ENCODE measurements at regions not wholly inside any gene's neighbourhood (a gene's known extent, or its start where the extent isn't known, plus 50 kb on each side); places are given as distances from the start of the nearest gene placed in this dataset.

DNA sequence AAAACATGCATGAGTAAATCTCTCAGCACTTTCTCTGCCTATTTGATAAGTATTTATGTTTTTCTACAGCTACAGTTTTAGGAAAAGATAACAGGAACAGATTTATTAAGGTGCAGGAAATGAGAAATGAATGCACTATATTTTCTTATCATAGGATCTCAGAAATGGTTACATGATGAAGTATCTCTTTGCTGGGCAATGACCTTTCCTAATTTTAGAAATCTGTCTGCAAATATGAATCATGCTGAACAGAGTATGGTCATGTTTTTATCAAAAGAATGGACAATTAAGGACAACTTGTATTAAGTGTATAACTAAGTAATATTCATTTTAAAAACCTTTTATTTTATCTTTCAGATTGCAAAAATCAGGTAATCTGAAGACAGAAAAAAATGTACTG is 53.8 kb upstream of the SPPL2A start:
- intact Hi-C loops (cut with DNase I): no loop called here

DNA sequence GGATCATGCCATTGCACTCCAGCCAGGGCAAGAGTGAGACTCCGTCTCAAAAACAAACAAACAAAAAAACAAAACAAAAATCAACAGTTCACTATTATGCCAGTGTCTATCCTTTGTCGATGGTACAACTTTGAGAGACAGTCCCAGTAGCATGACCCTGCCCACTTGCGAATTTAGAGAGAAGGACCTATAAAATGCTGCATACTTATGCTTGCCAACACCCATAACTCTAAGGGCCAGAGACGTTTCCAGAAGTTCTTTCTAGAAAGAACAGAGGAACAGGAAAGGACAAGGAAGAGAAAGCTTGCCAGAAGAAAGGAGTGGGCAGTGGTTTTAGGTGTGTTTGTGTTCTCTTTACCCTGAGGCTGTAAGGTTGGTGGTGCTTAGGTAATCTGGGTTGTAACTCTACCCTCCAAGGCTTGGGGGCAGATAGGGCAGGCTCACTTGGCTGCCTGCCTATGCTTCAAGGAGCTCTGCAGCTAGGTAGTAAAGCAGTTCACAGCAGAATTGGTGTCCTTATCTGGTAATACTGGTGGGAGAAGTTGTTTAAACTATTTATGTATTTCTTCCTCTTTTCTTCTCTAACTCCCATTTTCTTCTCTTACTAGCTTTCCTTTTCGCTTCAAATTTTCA is 50.6 kb upstream of the SPPL2A start:
- intact Hi-C loops (cut with DNase I): no loop called here
- Histone ChIP-seq H3K36me3 (no peaks in the 10 kb centered on the region), H3K4me3 (no peak overlapping the region), H3K4me1 (ENCODE audit: insufficient read depth) (no peaks in the 10 kb centered on the region), H3K9me3 (no peaks in the 10 kb centered on the region), H3K27me3 (no peaks in the 10 kb centered on the region), H3K27ac (no peak overlapping the region)
- TF ChIP-seq EP300 (IDR thresholded peaks at IDR 0.05): no peak
- TF ChIP-seq POLR2A (IDR thresholded peaks at IDR 0.05): no peak
- TF ChIP-seq, protein P1, sequence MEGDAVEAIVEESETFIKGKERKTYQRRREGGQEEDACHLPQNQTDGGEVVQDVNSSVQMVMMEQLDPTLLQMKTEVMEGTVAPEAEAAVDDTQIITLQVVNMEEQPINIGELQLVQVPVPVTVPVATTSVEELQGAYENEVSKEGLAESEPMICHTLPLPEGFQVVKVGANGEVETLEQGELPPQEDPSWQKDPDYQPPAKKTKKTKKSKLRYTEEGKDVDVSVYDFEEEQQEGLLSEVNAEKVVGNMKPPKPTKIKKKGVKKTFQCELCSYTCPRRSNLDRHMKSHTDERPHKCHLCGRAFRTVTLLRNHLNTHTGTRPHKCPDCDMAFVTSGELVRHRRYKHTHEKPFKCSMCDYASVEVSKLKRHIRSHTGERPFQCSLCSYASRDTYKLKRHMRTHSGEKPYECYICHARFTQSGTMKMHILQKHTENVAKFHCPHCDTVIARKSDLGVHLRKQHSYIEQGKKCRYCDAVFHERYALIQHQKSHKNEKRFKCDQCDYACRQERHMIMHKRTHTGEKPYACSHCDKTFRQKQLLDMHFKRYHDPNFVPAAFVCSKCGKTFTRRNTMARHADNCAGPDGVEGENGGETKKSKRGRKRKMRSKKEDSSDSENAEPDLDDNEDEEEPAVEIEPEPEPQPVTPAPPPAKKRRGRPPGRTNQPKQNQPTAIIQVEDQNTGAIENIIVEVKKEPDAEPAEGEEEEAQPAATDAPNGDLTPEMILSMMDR (IDR thresholded peaks at IDR 0.05): no peak
- WGBS, 3 donors: 69 to 72% (median 71%) methylated on average over 5 of the region's 5 CpGs
- no peak for DNase-seq

More for the DNA sequence above, 53.8 kb upstream of the SPPL2A start:
- no peaks in the 10 kb centered on the region for H3K27me3 ChIP-seq
- H3K4me3 ChIP-seq: no peak overlapping the region
- no peaks in the 10 kb centered on the region for H3K4me1 ChIP-seq (ENCODE audit: insufficient read depth)
- H3K9me3 ChIP-seq: no peaks in the 10 kb centered on the region
- no peak for TF ChIP-seq POLR2A (IDR thresholded peaks at IDR 0.05)
- no peak for TF ChIP-seq EP300 (IDR thresholded peaks at IDR 0.05)
- TF ChIP-seq, protein P1 (IDR thresholded peaks at IDR 0.05): no peak
- no peak for DNase-seq
- H3K36me3 ChIP-seq: no peaks in the 10 kb centered on the region
- H3K27ac ChIP-seq: no peak overlapping the region
